Tibial artery (tissue), 4 donors: ENCODE measurements at regions not wholly inside any gene's neighbourhood (a gene's known extent, or its start where the extent isn't known, plus 50 kb on each side); places are given as distances from the start of the nearest gene placed in this dataset.
"Not testable (repeated sequence)": the region's sequence is repeated elsewhere in the genome, so short reads cannot be mapped to it uniquely, and the experiment has no call there.

ENCODE experiments used
- DNase-seq, 2 donors: peaks; one replicate each; pipeline ENCODE4 v3.0.0-alpha.2; 2019
- H3K27ac ChIP-seq, 2 donors: fragments of 200-600 bp; sonication (generic) in 1 of 2; 1 replicate in 1 of 2; 2 replicates in 1 of 2; pipeline ENCODE4 v1.5.1; 2018 to 2019; ENCODE audit warnings: mild to moderate bottlenecking in 1 of 2
- H3K27me3 ChIP-seq, 2 donors: fragments of 200-600 bp; sonication (generic) in 1 of 2; one replicate each; pipeline versions ENCODE4 v1.5.1 to v1.6.0; 2016 to 2019
- H3K36me3 ChIP-seq, 3 donors: fragments of 200-600 bp; sonication (generic) in 2 of 3; one replicate each; pipeline ENCODE4 v1.5.1; 2016 to 2019; ENCODE audit warnings: mild to moderate bottlenecking in 2 of 3
- H3K4me1 ChIP-seq, 4 donors: fragments of 200-600 bp; sonication (generic) in 2 of 4; 1 replicate in 3 of 4; 2 replicates in 1 of 4; pipeline ENCODE4 v1.5.1; 2016 to 2019
- H3K4me3 ChIP-seq, 2 donors: fragments of 200-600 bp; sonication (generic) in 1 of 2; 1 replicate in 1 of 2; 2 replicates in 1 of 2; pipeline ENCODE4 v1.5.1; 2018 to 2019; ENCODE audit warnings: mild to moderate bottlenecking in 2 of 2
- H3K9me3 ChIP-seq, 3 donors: fragments of 200-600 bp; sonication (generic) in 1 of 3; one replicate each; pipeline ENCODE4 v1.5.1; 2016 to 2019
- CTCF ChIP-seq, 2 experiments: fragments of 200-600 bp in 1 of 2; fragments of 450-650 bp in 1 of 2; IDR thresholded peaks; one replicate each; pipeline ENCODE4 v1.5.1; 2017 to 2019; ENCODE audit warnings: antibody characterized with exemption in 2 of 2, mild to moderate bottlenecking in 1 of 2, moderate library complexity in 1 of 2
- intact Hi-C: fragments of 100-400 bp; cut with DNase I; formaldehyde crosslinking; loops from one replicate; pipeline ENCODE4 v1.15.0; 2023; ENCODE audit warnings: low total_unique reads

DNA sequence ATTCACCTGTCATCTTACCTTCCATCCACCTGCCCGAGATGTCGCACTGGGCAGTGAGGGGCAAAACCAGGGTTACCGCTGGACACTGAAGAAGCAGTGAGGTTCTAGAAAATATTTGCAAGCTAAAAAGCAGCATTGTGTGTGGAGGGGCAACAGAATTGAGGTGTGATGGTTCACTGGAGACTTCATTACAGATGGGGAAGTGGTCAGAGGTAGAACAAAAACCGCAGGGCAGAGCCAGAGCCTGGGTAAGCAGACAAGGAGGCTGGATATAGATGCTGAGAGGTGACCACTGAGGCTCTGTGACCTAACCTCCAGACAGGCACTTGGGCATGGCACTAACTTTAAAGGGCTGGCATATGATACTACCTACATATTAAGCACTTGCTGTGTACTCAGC lies 363.9 kb upstream of the PROX1 start:
- intact Hi-C loops, result no loop called here
- DNase-seq, result no peak
- Histone ChIP-seq H3K4me1 (no peaks in the 10 kb centered on the region), H3K36me3 (no peaks in the 10 kb centered on the region), H3K27me3 (no peaks in the 10 kb centered on the region), H3K27ac (no peak overlapping the region), H3K4me3 (no peak overlapping the region), H3K9me3 (no peaks in the 10 kb centered on the region)
- no peak for TF ChIP-seq CTCF (IDR thresholded peaks at IDR 0.05)

DNA sequence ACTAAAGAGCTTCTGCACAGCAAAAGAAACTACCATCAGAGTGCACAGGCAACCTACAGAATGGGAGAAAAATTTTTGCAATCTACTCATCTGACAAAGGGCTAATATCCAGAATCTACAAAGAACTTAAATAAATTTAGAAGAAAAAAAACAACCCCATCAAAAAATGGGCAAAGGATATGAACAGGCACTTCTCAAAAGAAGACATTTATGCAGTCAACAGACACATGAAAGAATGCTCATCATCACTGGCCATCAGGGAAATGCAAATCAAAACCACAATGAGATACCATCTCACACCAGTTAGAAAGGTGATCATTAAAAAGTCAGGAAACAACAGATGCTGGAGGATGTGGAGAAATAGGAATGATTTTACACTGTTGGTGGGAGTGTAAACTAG lies 351.0 kb upstream of the PROX1 start:
- H3K9me3 ChIP-seq, DNase-seq, H3K4me1 ChIP-seq, H3K27ac ChIP-seq, H3K36me3 ChIP-seq, intact Hi-C loops, H3K27me3 ChIP-seq, H3K4me3 ChIP-seq: not testable (repeated sequence)

- Histone ChIP-seq H3K4me1 (no peaks in the 10 kb centered on the region), H3K4me3 (no peak overlapping the region), H3K36me3 (no peaks in the 10 kb centered on the region), H3K27ac (no peak overlapping the region), H3K9me3 (peaks cover 0 to 5% (median under 1%) of the 10 kb centered on the region in 3 donors), H3K27me3 (no peaks in the 10 kb centered on the region)
- DNase-seq, result no peak
- intact Hi-C loops, result loop anchor here (10.0 kb wide), 1 partner anchor 1443 kb away; the partner anchor contains the start of gene KCNK2
- no peak for TF ChIP-seq CTCF (IDR thresholded peaks at IDR 0.05)
Observed at GRCh38 chr1:213641312-213641711, 346.5 kb upstream of the PROX1 start.

DNA sequence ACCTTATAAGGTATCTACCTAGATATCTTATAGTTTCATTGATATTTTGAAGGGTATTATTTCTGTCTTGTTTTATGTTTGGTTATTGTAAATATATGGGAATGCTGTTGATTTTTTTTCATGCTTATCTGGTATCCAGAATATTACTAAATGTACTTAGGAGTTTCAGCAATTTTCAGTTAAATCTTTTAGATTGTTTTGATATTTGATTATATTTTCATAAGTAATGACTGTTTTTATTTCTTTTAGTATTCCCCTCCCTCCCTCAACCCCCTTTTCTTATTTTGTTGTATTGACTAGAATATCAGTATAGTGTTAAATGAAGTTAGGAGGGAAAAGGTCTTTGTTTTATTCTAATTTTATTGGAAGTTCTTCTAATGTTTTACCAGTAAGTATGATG lies 344.4 kb upstream of the PROX1 start:
- Histone ChIP-seq H3K4me3 (no peak overlapping the region), H3K27ac (no peak overlapping the region), H3K9me3 (no peaks in the 10 kb centered on the region), H3K4me1 (no peaks in the 10 kb centered on the region), H3K27me3 (no peaks in the 10 kb centered on the region), H3K36me3 (no peaks in the 10 kb centered on the region)
- no peak for TF ChIP-seq CTCF (IDR thresholded peaks at IDR 0.05)
- intact Hi-C loops, result loop anchor here (10.0 kb wide), 1 partner anchor 1441 kb away; the partner anchor contains the start of gene KCNK2
- no peak for DNase-seq

GRCh38 chr1:213647864-213648650 lies 339.7 kb upstream of the PROX1 start:
- intact Hi-C loops, result loop anchor here (10.0 kb wide), 1 partner anchor 1437 kb away; the partner anchor contains the start of gene KCNK2
- Histone ChIP-seq H3K27me3 (no peaks in the 10 kb centered on the region), H3K4me3 (no peak overlapping the region), H3K9me3 (no peaks in the 10 kb centered on the region), H3K27ac (no peak overlapping the region), H3K4me1 (no peaks in the 10 kb centered on the region), H3K36me3 (no peaks in the 10 kb centered on the region)
- TF ChIP-seq CTCF (IDR thresholded peaks at IDR 0.05), result no peak
- no peak for DNase-seq

DNA sequence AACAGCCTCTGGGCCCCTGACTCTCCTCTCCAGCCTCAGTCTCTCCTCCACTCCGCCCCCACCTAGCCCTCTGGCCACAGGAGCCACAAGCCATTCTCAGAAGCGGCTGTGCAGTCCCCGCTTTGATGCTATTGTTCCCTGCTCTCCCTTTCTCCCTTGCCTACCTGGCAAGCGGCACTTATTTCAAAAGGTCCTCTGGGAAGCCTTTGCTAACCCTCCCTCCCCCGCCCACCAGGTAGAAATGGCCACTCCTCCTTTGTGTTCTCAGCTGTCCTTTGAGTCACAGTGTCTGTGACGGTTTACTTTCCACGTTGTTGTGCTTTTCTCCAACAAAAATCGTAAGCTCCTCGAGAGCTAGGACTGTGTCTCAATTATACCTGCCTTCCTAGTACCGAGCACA lies 338.4 kb upstream of the PROX1 start:
- no peak for TF ChIP-seq CTCF (IDR thresholded peaks at IDR 0.05)
- no peak for DNase-seq
- intact Hi-C loops, result loop anchor here (10.0 kb wide), 1 partner anchor 1435 kb away; the partner anchor contains the start of gene KCNK2
- H3K36me3 ChIP-seq, result no peaks in the 10 kb centered on the region
- no peak overlapping the region for H3K4me3 ChIP-seq
- H3K4me1 ChIP-seq, result no peaks in the 10 kb centered on the region
- H3K27me3 ChIP-seq, result no peaks in the 10 kb centered on the region
- H3K27ac ChIP-seq, result no peak overlapping the region
- no peaks in the 10 kb centered on the region for H3K9me3 ChIP-seq
